ENCODE measurements at regions not wholly inside any gene's neighbourhood (a gene's known extent, or its start where the extent isn't known, plus 50 kb on each side); places are given as distances from the start of the nearest gene placed in this dataset.

DNA sequence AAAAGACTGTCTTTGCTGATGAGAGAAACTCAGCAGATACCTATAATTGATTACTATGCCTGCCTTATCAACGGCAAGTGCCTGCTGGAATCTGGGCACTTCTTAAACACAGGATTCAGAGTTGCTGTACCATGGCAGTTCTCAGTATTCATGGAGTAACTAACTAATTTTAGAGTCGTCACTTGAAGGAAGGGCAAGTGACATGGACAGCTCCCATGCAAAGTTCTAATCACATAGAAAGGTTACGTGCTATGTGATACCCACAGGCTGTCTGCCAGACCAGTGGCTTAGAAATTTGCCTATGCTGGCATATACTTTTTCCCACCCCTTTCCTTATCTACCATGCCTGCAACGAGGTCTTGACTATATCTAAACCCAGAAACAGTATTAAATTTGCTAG is 931.1 kb upstream of the TENM3 start:
- Histone ChIP-seq H3K9ac (ENCODE audit: low read length) (no peak overlapping the region), H3K9me3 (ENCODE audit: control insufficient read depth in 1 of 2, insufficient read depth in 1 of 2, low read depth in 1 of 2, low read length in 2 of 2) (no peaks in the 10 kb centered on the region), H2AFZ (ENCODE audit: low read depth, low read length, poor library complexity, severe bottlenecking) (no peak overlapping the region), H3K27me3 (ENCODE audit: insufficient read depth, low read length) (0 out of 2 replicates have a peak, but pooled peaks cover 4% of the 10 kb centered on the region), H3K4me3 (replicated peaks in 1 of 2; ENCODE audit: low read depth in 1 of 2, low read length in 2 of 2) (no peak overlapping the region), H3K36me3 (ENCODE audit: control insufficient read depth in 1 of 2, insufficient read depth in 2 of 2, low read length in 2 of 2) (no peaks in the 10 kb centered on the region), H3K9me2 (ENCODE audit: insufficient read depth) (no peaks in the 10 kb centered on the region), H3K4me1 (ENCODE audit: control insufficient read depth in 1 of 2, insufficient read depth in 2 of 2, low read length in 2 of 2) (no peaks in the 10 kb centered on the region), H4K20me1 (ENCODE audit: insufficient read depth) (no peaks in the 10 kb centered on the region), H3K27ac (ENCODE audit: low read depth, low read length) (no peak overlapping the region), H3K79me2 (ENCODE audit: insufficient read depth, low read length) (no peaks in the 10 kb centered on the region), H3K4me2 (ENCODE audit: low read length) (no peak overlapping the region)
- RAD21 ChIA-PET (ENCODE audit: low non-redundant PET in 1 of 2, low total read pairs in 2 of 2, uncharacterized antibody in 2 of 2, unreplicated experiment in 2 of 2): no interaction called here
- BruUV-seq (replicated peaks): no TSS peak
- ATAC-seq (no peak), DNase-seq (ENCODE audit: low read depth, low spot score) (no peak)
- CTCF ChIA-PET: no interaction called here
- intact Hi-C loops (cut with micrococcal nuclease): no loop called here
- no peak for TF ChIP-seq RAD21 (IDR thresholded peaks at IDR 0.05; ENCODE audit: low read depth)
- no peak for TF ChIP-seq YY1 (IDR thresholded peaks at IDR 0.05; ENCODE audit: extremely low read depth, insufficient replicate concordance, low read depth, low read length)
- no peak for TF ChIP-seq ELF1 (IDR thresholded peaks at IDR 0.05; ENCODE audit: borderline replicate concordance, low read depth)
- TF ChIP-seq POLR2AphosphoS5 (IDR thresholded peaks at IDR 0.05; ENCODE audit: low read depth, low read length): no peak
- POLR2A ChIA-PET: no interaction called here

DNA sequence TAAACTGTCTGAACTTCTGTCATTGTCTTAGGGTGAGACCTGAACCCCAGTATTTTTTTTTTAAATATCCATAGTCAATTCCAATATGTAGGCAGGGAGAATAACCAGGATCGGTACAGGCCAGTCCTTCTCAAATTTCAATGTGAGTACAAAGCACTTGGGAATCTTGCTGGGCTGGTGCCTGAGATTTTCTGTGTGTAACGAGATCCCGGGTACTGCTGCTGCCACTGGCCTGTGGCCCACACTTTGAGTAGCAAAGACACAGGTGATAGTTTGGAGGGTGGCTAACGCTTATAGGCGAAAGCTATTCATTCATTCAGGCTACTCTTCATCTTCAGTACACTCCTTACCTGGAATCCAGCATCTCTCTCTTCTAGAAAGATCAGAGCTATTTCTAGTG is 923.6 kb upstream of the TENM3 start:
- H3K27me3 ChIP-seq (ENCODE audit: insufficient read depth, low read length): no peaks in the 10 kb centered on the region
- H3K4me3 ChIP-seq (replicated peaks in 1 of 2; ENCODE audit: low read depth in 1 of 2, low read length in 2 of 2): no peak overlapping the region
- H3K36me3 ChIP-seq (ENCODE audit: control insufficient read depth in 1 of 2, insufficient read depth in 2 of 2, low read length in 2 of 2): no peaks in the 10 kb centered on the region
- no peaks in the 10 kb centered on the region for H3K4me1 ChIP-seq (ENCODE audit: control insufficient read depth in 1 of 2, insufficient read depth in 2 of 2, low read length in 2 of 2)
- no peak overlapping the region for H3K9ac ChIP-seq (ENCODE audit: low read length)
- no peaks in the 10 kb centered on the region for H3K9me2 ChIP-seq (ENCODE audit: insufficient read depth)
- ATAC-seq (no peak), DNase-seq (ENCODE audit: low read depth, low spot score) (no peak)
- no peak overlapping the region for H3K27ac ChIP-seq (ENCODE audit: low read depth, low read length)
- ChIA-PET CTCF (no interaction called here), RAD21 (ENCODE audit: low non-redundant PET in 1 of 2, low total read pairs in 2 of 2, uncharacterized antibody in 2 of 2, unreplicated experiment in 2 of 2) (no interaction called here), POLR2A (no interaction called here)
- H3K79me2 ChIP-seq (ENCODE audit: insufficient read depth, low read length): no peaks in the 10 kb centered on the region
- no peaks in the 10 kb centered on the region for H3K9me3 ChIP-seq (ENCODE audit: control insufficient read depth in 1 of 2, insufficient read depth in 1 of 2, low read depth in 1 of 2, low read length in 2 of 2)
- no peaks in the 10 kb centered on the region for H4K20me1 ChIP-seq (ENCODE audit: insufficient read depth)
- H2AFZ ChIP-seq (ENCODE audit: low read depth, low read length, poor library complexity, severe bottlenecking): no peak overlapping the region
- no peak for TF ChIP-seq SP1 (IDR thresholded peaks at IDR 0.05; ENCODE audit: low read depth)
- TF ChIP-seq ELF1 (IDR thresholded peaks at IDR 0.05; ENCODE audit: borderline replicate concordance, low read depth): no peak
- no peak for TF ChIP-seq CBX3 (IDR thresholded peaks at IDR 0.05; ENCODE audit: low read depth)
- no peak for TF ChIP-seq TCF7L2 (IDR thresholded peaks at IDR 0.05; ENCODE audit: borderline replicate concordance, extremely low read depth, insufficient read depth, insufficient read length)
- no peak for TF ChIP-seq CEBPB (IDR thresholded peaks at IDR 0.05; ENCODE audit: low read depth)
- TF ChIP-seq, protein P1, sequence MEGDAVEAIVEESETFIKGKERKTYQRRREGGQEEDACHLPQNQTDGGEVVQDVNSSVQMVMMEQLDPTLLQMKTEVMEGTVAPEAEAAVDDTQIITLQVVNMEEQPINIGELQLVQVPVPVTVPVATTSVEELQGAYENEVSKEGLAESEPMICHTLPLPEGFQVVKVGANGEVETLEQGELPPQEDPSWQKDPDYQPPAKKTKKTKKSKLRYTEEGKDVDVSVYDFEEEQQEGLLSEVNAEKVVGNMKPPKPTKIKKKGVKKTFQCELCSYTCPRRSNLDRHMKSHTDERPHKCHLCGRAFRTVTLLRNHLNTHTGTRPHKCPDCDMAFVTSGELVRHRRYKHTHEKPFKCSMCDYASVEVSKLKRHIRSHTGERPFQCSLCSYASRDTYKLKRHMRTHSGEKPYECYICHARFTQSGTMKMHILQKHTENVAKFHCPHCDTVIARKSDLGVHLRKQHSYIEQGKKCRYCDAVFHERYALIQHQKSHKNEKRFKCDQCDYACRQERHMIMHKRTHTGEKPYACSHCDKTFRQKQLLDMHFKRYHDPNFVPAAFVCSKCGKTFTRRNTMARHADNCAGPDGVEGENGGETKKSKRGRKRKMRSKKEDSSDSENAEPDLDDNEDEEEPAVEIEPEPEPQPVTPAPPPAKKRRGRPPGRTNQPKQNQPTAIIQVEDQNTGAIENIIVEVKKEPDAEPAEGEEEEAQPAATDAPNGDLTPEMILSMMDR (IDR thresholded peaks at IDR 0.05 in 2 of 3, conservative IDR thresholded peaks at IDR 0.05 in 1 of 3; ENCODE audit: borderline replicate concordance in 1 of 3, insufficient read depth in 1 of 3, low read depth in 2 of 3, low read length in 2 of 3): no peak
- TF ChIP-seq YY1 (IDR thresholded peaks at IDR 0.05; ENCODE audit: extremely low read depth, insufficient replicate concordance, low read depth, low read length): no peak
- no peak for TF ChIP-seq ZBTB33 (IDR thresholded peaks at IDR 0.05; ENCODE audit: extremely low read depth, insufficient replicate concordance, low read length)
- TF ChIP-seq SIN3A (IDR thresholded peaks at IDR 0.05; ENCODE audit: low read depth): no peak
- TF ChIP-seq EZH2phosphoT487 (IDR thresholded peaks at IDR 0.05; ENCODE audit: borderline replicate concordance): no peak
- H3K4me2 ChIP-seq (ENCODE audit: low read length): no peak overlapping the region
- BruUV-seq (replicated peaks): no TSS peak
- intact Hi-C loops (cut with micrococcal nuclease): no loop called here

All from HCT116 (cell line).